ENCODE measurements at regions not wholly inside any gene's neighbourhood (a gene's known extent, or its start where the extent isn't known, plus 50 kb on each side); places are given as distances from the start of the nearest gene placed in this dataset.
A peak's percentile ranks its signal among the peaks of the same experiment; 100 is the strongest.

- ATAC-seq (peak; percentile 79), DNase-seq (ENCODE audit: low spot score) (no peak)
- H3K27ac Mint-ChIP-seq = no peak overlapping the region
- H3K36me3 Mint-ChIP-seq (ENCODE audit: low read depth) = no peaks in the 10 kb centered on the region
- H3K9me3 Mint-ChIP-seq = no peaks in the 10 kb centered on the region
- H3K4me1 Mint-ChIP-seq = peaks cover 29% of the 10 kb centered on the region
- peak overlapping the region; percentile 18; the same call in 1 of the 3 replicates for H3K4me3 Mint-ChIP-seq
- Histone ChIP-seq H3K4me2 (no peak overlapping the region), H3F3A (replicated peaks; ENCODE audit: low read depth) (no peaks in the 10 kb centered on the region), H3K9me2 (ENCODE audit: insufficient read depth) (no peaks in the 10 kb centered on the region), H4K20me1 (replicated peaks; ENCODE audit: insufficient read depth) (no peaks in the 10 kb centered on the region), H3K79me2 (replicated peaks; ENCODE audit: insufficient read depth) (no peaks in the 10 kb centered on the region), H3K36me3 (ENCODE audit: insufficient read depth) (no peaks in the 10 kb centered on the region), H3K27me3 (ENCODE audit: insufficient read depth) (no peaks in the 10 kb centered on the region), H3K4me1 (ENCODE audit: insufficient read depth) (peaks cover 13% of the 10 kb centered on the region; the same call in 1 of the 2 replicates), H3K27ac (ENCODE audit: low read depth) (no peak overlapping the region), H2AFZ (peak overlapping the region; percentile 88), H3K4me3 (no peak overlapping the region)
- peaks cover 13% of the 10 kb centered on the region for H3K27me3 Mint-ChIP-seq (ENCODE audit: insufficient read depth, low read depth, poor library complexity)
- TF ChIP-seq NANOG (IDR thresholded peaks at IDR 0.05; ENCODE audit: borderline replicate concordance) = no peak
- TF ChIP-seq CREB1 (CRISPR knock-in tag; IDR thresholded peaks at IDR 0.05; ENCODE audit: low read depth) = no peak
- no peak for TF ChIP-seq ZNF462 (CRISPR knock-in tag; IDR thresholded peaks at IDR 0.05)
- no peak for TF ChIP-seq ZNF114 (CRISPR knock-in tag; IDR thresholded peaks at IDR 0.05)
- TF ChIP-seq JUNB (IDR thresholded peaks at IDR 0.05; ENCODE audit: unreplicated experiment) = no peak
Observed at GRCh38 chr21:33151941-33152731, 77.6 kb upstream of the IFNAR2 start.

DNA sequence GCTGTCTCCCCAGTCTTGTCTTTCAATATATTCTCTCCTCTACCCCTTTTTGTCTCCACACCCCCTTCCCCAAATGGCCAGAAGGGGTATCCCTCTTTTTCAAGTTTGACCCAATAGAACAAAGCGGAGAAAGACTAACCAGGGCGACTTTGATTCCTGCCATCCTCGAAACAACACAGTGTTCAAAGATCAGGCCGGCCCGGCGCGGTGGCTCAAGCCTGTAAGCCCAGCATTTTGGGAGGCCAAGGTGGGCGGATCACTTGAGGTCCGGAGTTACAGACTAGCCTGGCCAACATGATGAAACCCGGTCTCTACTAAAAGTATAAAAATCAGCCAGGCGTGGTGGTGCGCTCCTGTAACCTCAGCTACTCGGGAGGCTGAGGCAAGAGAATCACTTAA lies 77.0 kb upstream of the IFNAR2 start:
- Histone ChIP-seq H3K9me2 (ENCODE audit: insufficient read depth) (no peaks in the 10 kb centered on the region), H2AFZ (peak overlapping the region; percentile 88), H3K79me2 (replicated peaks; ENCODE audit: insufficient read depth) (no peaks in the 10 kb centered on the region), H3K4me1 (ENCODE audit: insufficient read depth) (peaks cover 13% of the 10 kb centered on the region; the same call in 1 of the 2 replicates), H3K36me3 (ENCODE audit: insufficient read depth) (no peaks in the 10 kb centered on the region), H3F3A (replicated peaks; ENCODE audit: low read depth) (no peaks in the 10 kb centered on the region), H3K27me3 (ENCODE audit: insufficient read depth) (no peaks in the 10 kb centered on the region), H3K4me3 (no peak overlapping the region), H3K27ac (ENCODE audit: low read depth) (no peak overlapping the region), H4K20me1 (replicated peaks; ENCODE audit: insufficient read depth) (no peaks in the 10 kb centered on the region), H3K4me2 (no peak overlapping the region)
- DNase-seq (ENCODE audit: low spot score) = no peak
- Mint-ChIP-seq H3K9me3 (no peaks in the 10 kb centered on the region), H3K4me1 (peaks cover 32% of the 10 kb centered on the region), H3K27ac (no peak overlapping the region), H3K36me3 (ENCODE audit: low read depth) (no peaks in the 10 kb centered on the region), H3K27me3 (ENCODE audit: insufficient read depth, low read depth, poor library complexity) (peaks cover 13% of the 10 kb centered on the region), H3K4me3 (no peak overlapping the region)
- TF ChIP-seq POLR2AphosphoS5 (IDR thresholded peaks at IDR 0.05; ENCODE audit: low read depth) (no peak), CREB1 (CRISPR knock-in tag; IDR thresholded peaks at IDR 0.05; ENCODE audit: low read depth) (no peak), ZNF114 (CRISPR knock-in tag; IDR thresholded peaks at IDR 0.05) (no peak), JUNB (IDR thresholded peaks at IDR 0.05; ENCODE audit: unreplicated experiment) (no peak), NANOG (IDR thresholded peaks at IDR 0.05; ENCODE audit: borderline replicate concordance) (no peak), ZNF331 (CRISPR knock-in tag; IDR thresholded peaks at IDR 0.05; ENCODE audit: low read depth) (no peak)
- ATAC-seq = no peak
